ENCODE measurements at regions not wholly inside any gene's neighbourhood (a gene's known extent, or its start where the extent isn't known, plus 50 kb on each side); places are given as distances from the start of the nearest gene placed in this dataset.

- FAIRE-seq (no peak), DNase-seq (ENCODE audit: insufficient read length, low spot score) (no peak)
- TF ChIP-seq POLR2AphosphoS5 (IDR thresholded peaks at IDR 0.05; ENCODE audit: low read depth, low read length) = no peak
- TF ChIP-seq TAF1 (IDR thresholded peaks at IDR 0.05; ENCODE audit: low read depth, low read length) = no peak
- TF ChIP-seq PAX5 (IDR thresholded peaks at IDR 0.05; ENCODE audit: insufficient read depth, low read length, severe bottlenecking) = no peak
- no peak for TF ChIP-seq POLR2A (IDR thresholded peaks at IDR 0.05; ENCODE audit: low read depth, low read length)
- TF ChIP-seq POU2F2 (IDR thresholded peaks at IDR 0.05; ENCODE audit: low read depth, low read length) = no peak
- TF ChIP-seq SPI1 (IDR thresholded peaks at IDR 0.05; ENCODE audit: low read depth, low read length) = no peak
Measured at GRCh38 chr18:57853133-57853532, 50.0 kb upstream of the ATP8B1 start.
